HCT116 (cell line): ENCODE measurements at regions not wholly inside any gene's neighbourhood (a gene's known extent, or its start where the extent isn't known, plus 50 kb on each side); places are given as distances from the start of the nearest gene placed in this dataset.

ENCODE experiments used
- ATAC-seq: fragments of 200-7000 bp; cut with Tn5 transposase; 2 replicates; pipeline ENCODE4 v1.9.1; 2020; ENCODE audit warnings: mild to moderate bottlenecking, moderate library complexity
- BruUV-seq: library from RNA; stranded (reverse); fragments of 400-500 nt; replicated peaks from 2 replicates; lab custom pipeline; 2021; lab: Mats Ljungman, UMichigan
- CTCF ChIA-PET: fragments of 300-600 bp; sonication (Branson Sonifier 250); formaldehyde crosslinking; loops from one replicate; lab custom pipeline; 2021; ENCODE audit warnings: antibody characterized with exemption; lab: Charles Lee
- POLR2A ChIA-PET: fragments of 300-600, 350-600 bp; sonication (Branson Sonifier 250); formaldehyde crosslinking; loops from one replicate; lab custom pipeline; 2021; ENCODE audit warnings: antibody characterized with exemption; lab: Charles Lee
- RAD21 ChIA-PET, 2 experiments: fragments of 300-600 bp; sonication (Branson Sonifier 250); formaldehyde crosslinking; loops; one replicate each; lab custom pipeline; 2023; ENCODE audit warnings: low total read pairs in 2 of 2; ENCODE audit not compliant: uncharacterized antibody in 2 of 2, unreplicated experiment in 2 of 2, low non-redundant PET in 1 of 2; lab: Charles Lee
- DNase-seq: peaks from one replicate; pipeline ENCODE4 v3.0.0-alpha.2; 2010; ENCODE audit warnings: low read depth, low spot score
- H2AFZ ChIP-seq: fragments of 200-600 bp; shearing (Covaris generic), sonication (generic); 2 replicates; pipeline ENCODE4 v1.6.1; 2017; ENCODE audit warnings: low read depth, mixed run types, mixed read lengths, antibody characterized with exemption, low read length; ENCODE audit not compliant: poor library complexity, severe bottlenecking
- H3K27ac ChIP-seq: 2 replicates; pipeline ENCODE4 v1.5.1; 2012; ENCODE audit warnings: low read depth, low read length
- H3K27me3 ChIP-seq: fragments of 200-600 bp; sonication (generic); 2 replicates; pipeline ENCODE4 v1.6.1; 2016; ENCODE audit warnings: mixed run types, low read length, mixed read lengths; ENCODE audit not compliant: insufficient read depth
- H3K36me3 ChIP-seq, 2 experiments: fragments of 200-500 bp in 1 of 2; fragments of 200-600 bp in 1 of 2; sonication (Bioruptor generic) in 1 of 2; sonication (generic) in 1 of 2; 2 replicates each; pipeline versions ENCODE4 v1.5.1 to v1.6.1; 2014 to 2016; ENCODE audit warnings: low read length in 2 of 2, inconsistent platforms in 1 of 2, mixed read lengths in 1 of 2, mixed run types in 1 of 2; ENCODE audit not compliant: insufficient read depth in 2 of 2, control insufficient read depth in 1 of 2
- H3K4me1 ChIP-seq, 2 experiments: fragments of 200-600 bp in 1 of 2; sonication (generic) in 1 of 2; 2 replicates each; pipeline versions ENCODE4 v1.5.1 to v1.6.1; 2012 to 2017; ENCODE audit warnings: low read length in 2 of 2, inconsistent platforms in 1 of 2, mild to moderate bottlenecking in 1 of 2, mixed read lengths in 1 of 2, mixed run types in 1 of 2, moderate library complexity in 1 of 2; ENCODE audit not compliant: insufficient read depth in 2 of 2, control insufficient read depth in 1 of 2
- H3K4me2 ChIP-seq: fragments of 200-600 bp; sonication (generic); 2 replicates; pipeline ENCODE4 v1.6.1; 2017; ENCODE audit warnings: mixed run types, low read length, mixed read lengths
- H3K4me3 ChIP-seq, 2 experiments: fragments of 200-600 bp in 1 of 2; sonication (generic) in 1 of 2; replicated peaks in 1 of 2; 2 replicates each; pipeline ENCODE4 v1.5.1; 2011 to 2016; ENCODE audit warnings: low read length in 2 of 2, control low read depth in 1 of 2, low read depth in 1 of 2, mild to moderate bottlenecking in 1 of 2, mixed read lengths in 1 of 2, mixed run types in 1 of 2
- H3K79me2 ChIP-seq: fragments of 200-600 bp; sonication (generic); 2 replicates; pipeline ENCODE4 v1.6.1; 2017; ENCODE audit warnings: mild to moderate bottlenecking, mixed run types, low read length, moderate library complexity, mixed read lengths; ENCODE audit not compliant: insufficient read depth
- H3K9ac ChIP-seq: fragments of 200-600 bp; sonication (generic); 2 replicates; pipeline ENCODE4 v1.6.1; 2016; ENCODE audit warnings: low read length, mixed read lengths
- H3K9me2 ChIP-seq: fragments of 200-600 bp; sonication (generic), shearing (Covaris generic); 2 replicates; pipeline ENCODE4 v1.6.1; 2017; ENCODE audit warnings: mixed run types, mild to moderate bottlenecking, moderate library complexity; ENCODE audit not compliant: insufficient read depth
- H3K9me3 ChIP-seq, 2 experiments: fragments of 200-500 bp in 1 of 2; fragments of 200-600 bp in 1 of 2; sonication (Bioruptor generic) in 1 of 2; sonication (generic) in 1 of 2; 2 replicates each; pipeline ENCODE4 v1.6.1; 2014 to 2017; ENCODE audit warnings: low read length in 2 of 2, mixed read lengths in 2 of 2, inconsistent platforms in 1 of 2, low read depth in 1 of 2, mild to moderate bottlenecking in 1 of 2, mixed run types in 1 of 2, moderate library complexity in 1 of 2; ENCODE audit not compliant: control insufficient read depth in 1 of 2, insufficient read depth in 1 of 2
- H4K20me1 ChIP-seq: fragments of 200-600 bp; sonication (generic), shearing (Covaris generic); 2 replicates; pipeline ENCODE4 v1.6.1; 2017; ENCODE audit warnings: mixed run types, mild to moderate bottlenecking, moderate library complexity; ENCODE audit not compliant: insufficient read depth
- CBX3 ChIP-seq: IDR thresholded peaks from 2 replicates; pipeline ENCODE4 v1.6.1; 2012; ENCODE audit warnings: low read depth
- CEBPB ChIP-seq: IDR thresholded peaks from 2 replicates; pipeline ENCODE4 v1.6.1; 2012; ENCODE audit warnings: low read depth
- EZH2phosphoT487 ChIP-seq: fragments of 200-600 bp; IDR thresholded peaks from 2 replicates; pipeline ENCODE4 v1.6.1; 2018; ENCODE audit warnings: antibody characterized with exemption, borderline replicate concordance
- FOSL1 ChIP-seq: IDR thresholded peaks from 2 replicates; pipeline ENCODE4 v1.6.1; 2012; ENCODE audit warnings: low read depth
- JUND ChIP-seq: IDR thresholded peaks from 2 replicates; pipeline ENCODE4 v1.6.1; 2012
- MAX ChIP-seq: IDR thresholded peaks from 2 replicates; pipeline ENCODE4 v1.6.1; 2012
- RAD21 ChIP-seq: IDR thresholded peaks from 2 replicates; pipeline ENCODE4 v1.6.1; 2012; ENCODE audit warnings: low read depth, mild to moderate bottlenecking
- SIN3A ChIP-seq: IDR thresholded peaks from 2 replicates; pipeline ENCODE4 v1.6.1; 2012; ENCODE audit warnings: low read depth
- SP1 ChIP-seq: IDR thresholded peaks from 2 replicates; pipeline ENCODE4 v1.6.1; 2012; ENCODE audit warnings: low read depth
- TCF7L2 ChIP-seq: IDR thresholded peaks from 2 replicates; pipeline ENCODE4 v1.7.0; 2011; ENCODE audit warnings: borderline replicate concordance, inconsistent platforms; ENCODE audit not compliant: insufficient read depth, insufficient read length; ENCODE audit errors: extremely low read depth
- YY1 ChIP-seq: IDR thresholded peaks from 2 replicates; pipeline ENCODE4 v1.6.1; 2011; ENCODE audit warnings: low read length, low read depth, moderate library complexity, mild to moderate bottlenecking; ENCODE audit not compliant: insufficient replicate concordance; ENCODE audit errors: extremely low read depth
- ZNF274 ChIP-seq: fragments of 200-500 bp; sonication (Bioruptor generic); IDR thresholded peaks from 2 replicates; pipeline ENCODE4 v1.6.1; 2014; ENCODE audit warnings: mild to moderate bottlenecking, low read depth, low read length, inconsistent platforms
- intact Hi-C: fragments of 100-400 bp; cut with micrococcal nuclease; formaldehyde crosslinking; loops from 2 replicates; pipeline ENCODE4 v1.10.0; 2022

GRCh38 chr9:20001058-20001457 is 212.2 kb upstream of the SLC24A2 start:
- no peak overlapping the region for H3K4me2 ChIP-seq
- no peaks in the 10 kb centered on the region for H3K36me3 ChIP-seq
- no peak overlapping the region for H3K27ac ChIP-seq
- DNase-seq (no peak), ATAC-seq (no peak)
- no peaks in the 10 kb centered on the region for H3K9me2 ChIP-seq
- no peaks in the 10 kb centered on the region for H3K27me3 ChIP-seq
- H2AFZ ChIP-seq, result no peak overlapping the region
- no peaks in the 10 kb centered on the region for H3K79me2 ChIP-seq
- H3K4me1 ChIP-seq, result peaks cover 0 to 21% of the 10 kb centered on the region in 2 experiments; a peak in 2 of 4 replicates
- CTCF ChIA-PET, result no interaction called here
- BruUV-seq, result no TSS peak
- intact Hi-C loops, result no loop called here
- POLR2A ChIA-PET, result no interaction called here
- no peak overlapping the region for H3K4me3 ChIP-seq
- H3K9ac ChIP-seq, result no peak overlapping the region
- RAD21 ChIA-PET, result no interaction called here
- no peaks in the 10 kb centered on the region for H3K9me3 ChIP-seq
- no peaks in the 10 kb centered on the region for H4K20me1 ChIP-seq
- TF ChIP-seq SIN3A (no peak), JUND (no peak), YY1 (no peak)

- H3K9ac ChIP-seq, result no peak overlapping the region
- H4K20me1 ChIP-seq, result no peaks in the 10 kb centered on the region
- H3K4me2 ChIP-seq, result peak overlapping the region; percentile 52
- H3K27me3 ChIP-seq, result no peaks in the 10 kb centered on the region
- ATAC-seq (peak; percentile 80), DNase-seq (peak; percentile 49)
- no peaks in the 10 kb centered on the region for H3K9me3 ChIP-seq
- peaks cover 0 to 21% of the 10 kb centered on the region in 2 experiments; a peak in 2 of 4 replicates for H3K4me1 ChIP-seq
- H3K79me2 ChIP-seq, result no peaks in the 10 kb centered on the region
- ChIA-PET CTCF (no interaction called here), POLR2A (no interaction called here), RAD21 (no interaction called here)
- H2AFZ ChIP-seq, result peak overlapping the region; percentile 41
- H3K27ac ChIP-seq, result no peak overlapping the region
- no TSS peak for BruUV-seq
- no peaks in the 10 kb centered on the region for H3K9me2 ChIP-seq
- H3K4me3 ChIP-seq, result no peak overlapping the region
- intact Hi-C loops, result no loop called here
- H3K36me3 ChIP-seq, result no peaks in the 10 kb centered on the region
- TF ChIP-seq FOSL1, result peak; percentile 83
- no peak for TF ChIP-seq TCF7L2
- 0 out of 2 replicates have a peak, but pooled peaks have one; percentile 30 for TF ChIP-seq CBX3
- TF ChIP-seq CEBPB, result peak; percentile 35; the same call in 1 of the 2 replicates
- no peak for TF ChIP-seq EZH2phosphoT487
- TF ChIP-seq RAD21, result no peak
- 0 out of 2 replicates have a peak, but pooled peaks have one; percentile 15 for TF ChIP-seq MAX
- TF ChIP-seq SP1, result peak; percentile 73
- no peak for TF ChIP-seq ZNF274
- peak; percentile 51 for TF ChIP-seq JUND
Observed at GRCh38 chr9:19999491-20000057, 210.7 kb upstream of the SLC24A2 start.
